Loucy (cell line): ENCODE measurements at regions not wholly inside any gene's neighbourhood (a gene's known extent, or its start where the extent isn't known, plus 50 kb on each side); places are given as distances from the start of the nearest gene placed in this dataset.

Experiments used
- EZH2phosphoT487 ChIP-seq: fragments of 200-600 bp; IDR thresholded peaks from 2 replicates; pipeline ENCODE4 v1.6.1; 2018; ENCODE audit warnings: antibody characterized with exemption, mild to moderate bottlenecking, moderate library complexity, borderline replicate concordance
- TF ChIP-seq, protein P1 (sequence below): fragments of 200-600 bp; sonication (generic); conservative IDR thresholded peaks from 2 replicates; pipeline ENCODE4 v1.5.1; 2014; ENCODE audit warnings: mild to moderate bottlenecking, antibody characterized with exemption, low read length

DNA sequence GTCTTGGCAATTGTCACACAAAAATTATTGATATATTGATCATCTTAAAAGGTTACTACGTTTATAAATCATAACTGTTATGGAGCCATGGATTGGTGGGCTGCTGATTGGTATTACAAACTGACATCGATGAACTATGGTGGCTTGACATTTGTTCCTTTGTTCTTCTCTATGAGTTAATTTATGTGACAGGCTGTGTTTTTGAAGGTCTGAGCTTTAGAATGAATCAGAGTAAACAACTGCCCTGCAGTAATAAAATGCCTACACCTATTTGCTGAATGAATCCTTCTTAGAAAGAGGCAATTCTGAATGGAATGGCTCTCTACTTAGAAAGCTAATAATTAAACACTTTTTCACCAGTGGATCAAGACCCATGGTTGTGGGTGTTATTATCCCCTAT lies 506.3 kb upstream of the SPTLC3 start:
- TF ChIP-seq, protein P1, sequence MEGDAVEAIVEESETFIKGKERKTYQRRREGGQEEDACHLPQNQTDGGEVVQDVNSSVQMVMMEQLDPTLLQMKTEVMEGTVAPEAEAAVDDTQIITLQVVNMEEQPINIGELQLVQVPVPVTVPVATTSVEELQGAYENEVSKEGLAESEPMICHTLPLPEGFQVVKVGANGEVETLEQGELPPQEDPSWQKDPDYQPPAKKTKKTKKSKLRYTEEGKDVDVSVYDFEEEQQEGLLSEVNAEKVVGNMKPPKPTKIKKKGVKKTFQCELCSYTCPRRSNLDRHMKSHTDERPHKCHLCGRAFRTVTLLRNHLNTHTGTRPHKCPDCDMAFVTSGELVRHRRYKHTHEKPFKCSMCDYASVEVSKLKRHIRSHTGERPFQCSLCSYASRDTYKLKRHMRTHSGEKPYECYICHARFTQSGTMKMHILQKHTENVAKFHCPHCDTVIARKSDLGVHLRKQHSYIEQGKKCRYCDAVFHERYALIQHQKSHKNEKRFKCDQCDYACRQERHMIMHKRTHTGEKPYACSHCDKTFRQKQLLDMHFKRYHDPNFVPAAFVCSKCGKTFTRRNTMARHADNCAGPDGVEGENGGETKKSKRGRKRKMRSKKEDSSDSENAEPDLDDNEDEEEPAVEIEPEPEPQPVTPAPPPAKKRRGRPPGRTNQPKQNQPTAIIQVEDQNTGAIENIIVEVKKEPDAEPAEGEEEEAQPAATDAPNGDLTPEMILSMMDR = no peak
- TF ChIP-seq EZH2phosphoT487 = no peak
